Esophagus (tissue), 2 donors: ENCODE measurements at regions not wholly inside any gene's neighbourhood (a gene's known extent, or its start where the extent isn't known, plus 50 kb on each side); places are given as distances from the start of the nearest gene placed in this dataset.
"Not testable (repeated sequence)": the region's sequence is repeated elsewhere in the genome, so short reads cannot be mapped to it uniquely, and the experiment has no call there.

Source experiments
- H3K27ac ChIP-seq, 2 donors: one replicate each; pipeline ENCODE4 v1.5.1; 2013; ENCODE audit warnings: low read depth in 2 of 2, mild to moderate bottlenecking in 2 of 2, inconsistent platforms in 1 of 2, low read length in 1 of 2, moderate library complexity in 1 of 2
- H3K27me3 ChIP-seq, 2 donors: one replicate each; pipeline ENCODE4 v1.6.1; 2013; ENCODE audit warnings: low read length in 2 of 2, control low read depth in 1 of 2, mild to moderate bottlenecking in 1 of 2; ENCODE audit not compliant: insufficient read depth in 2 of 2, control insufficient read depth in 1 of 2
- H3K36me3 ChIP-seq, 2 donors: one replicate each; pipeline ENCODE4 v1.6.1; 2013; ENCODE audit warnings: low read length in 1 of 2; ENCODE audit not compliant: control insufficient read depth in 2 of 2, insufficient read depth in 2 of 2
- H3K4me1 ChIP-seq, 2 donors: one replicate each; pipeline ENCODE4 v1.6.1; 2013; ENCODE audit warnings: low read length in 1 of 2; ENCODE audit not compliant: control insufficient read depth in 2 of 2, insufficient read depth in 2 of 2
- H3K4me3 ChIP-seq, 2 donors: one replicate each; pipeline ENCODE4 v1.5.1; 2013; ENCODE audit warnings: low read length in 2 of 2, mild to moderate bottlenecking in 2 of 2, low read depth in 1 of 2, moderate library complexity in 1 of 2
- H3K9me3 ChIP-seq, 2 donors: one replicate each; pipeline ENCODE4 v1.6.1; 2013; ENCODE audit warnings: mild to moderate bottlenecking in 2 of 2, low read depth in 1 of 2, low read length in 1 of 2, moderate library complexity in 1 of 2; ENCODE audit not compliant: control insufficient read depth in 2 of 2, insufficient read depth in 1 of 2
- WGBS, 2 donors: extraction: QIAGEN DNeasy Blood & Tissue Kit; methylation state at CpG; one replicate each; pipeline ENCODE4 v1.1.7; 2013; 5-methylcytosine and 5-hydroxymethylcytosine counted together
- donor health status: healthy with polysubstance abuse.
- donor health status: Bipolar disorder and iron deficiency.

GRCh38 chr18:1050012-1050657 lies 145.5 kb downstream of the ADCYAP1 start:
- H3K4me3 ChIP-seq: no peak overlapping the region
- no peaks in the 10 kb centered on the region for H3K9me3 ChIP-seq
- no peaks in the 10 kb centered on the region for H3K27me3 ChIP-seq
- WGBS, 2 donors: 55 to 58% methylated on average over 3 of the region's 3 CpGs
- no peaks in the 10 kb centered on the region for H3K36me3 ChIP-seq
- H3K4me1 ChIP-seq: no peaks in the 10 kb centered on the region
- no peak overlapping the region for H3K27ac ChIP-seq

- no peak overlapping the region for H3K4me3 ChIP-seq
- no peak overlapping the region for H3K27ac ChIP-seq
- no peaks in the 10 kb centered on the region for H3K27me3 ChIP-seq
- H3K9me3 ChIP-seq: no peaks in the 10 kb centered on the region
- H3K36me3 ChIP-seq: no peaks in the 10 kb centered on the region
- no peaks in the 10 kb centered on the region for H3K4me1 ChIP-seq
These were observed 147.6 kb downstream of the ADCYAP1 start for GRCh38 chr18:1052301-1052700.

- no peak overlapping the region for H3K27ac ChIP-seq
- no peaks in the 10 kb centered on the region for H3K36me3 ChIP-seq
- 58 to 62% methylated on average over 5 of the region's 5 CpGs for WGBS, 2 donors
- no peaks in the 10 kb centered on the region for H3K4me1 ChIP-seq
- no peaks in the 10 kb centered on the region for H3K9me3 ChIP-seq
- no peaks in the 10 kb centered on the region for H3K27me3 ChIP-seq
- H3K4me3 ChIP-seq: no peak overlapping the region
These were observed 149.0 kb downstream of the ADCYAP1 start for GRCh38 chr18:1053331-1054315.

- 83 to 84% methylated on average over 2 of the region's 2 CpGs for WGBS, 2 donors
- no peaks in the 10 kb centered on the region for H3K27me3 ChIP-seq
- no peak overlapping the region for H3K27ac ChIP-seq
- H3K9me3 ChIP-seq: no peaks in the 10 kb centered on the region
- no peaks in the 10 kb centered on the region for H3K4me1 ChIP-seq
- no peaks in the 10 kb centered on the region for H3K36me3 ChIP-seq
- H3K4me3 ChIP-seq: no peak overlapping the region
These were observed 151.7 kb downstream of the ADCYAP1 start for GRCh38 chr18:1056404-1056803.

- H3K4me3 ChIP-seq: no peak overlapping the region
- WGBS, 2 donors: 86 to 87% methylated on average over 3 of the region's 3 CpGs
- H3K27me3 ChIP-seq: no peaks in the 10 kb centered on the region
- H3K9me3 ChIP-seq: peaks cover 0 to 2% of the 10 kb centered on the region in 2 donors
- H3K36me3 ChIP-seq: no peaks in the 10 kb centered on the region
- H3K4me1 ChIP-seq: no peaks in the 10 kb centered on the region
- H3K27ac ChIP-seq: no peak overlapping the region
These were observed 152.7 kb downstream of the ADCYAP1 start for GRCh38 chr18:1057367-1057766.

- H3K9me3 ChIP-seq: peaks cover 0 to 11% of the 10 kb centered on the region in 2 donors
- H3K27ac ChIP-seq: no peak overlapping the region
- no peak overlapping the region for H3K4me3 ChIP-seq
- H3K4me1 ChIP-seq: no peaks in the 10 kb centered on the region
- WGBS, 2 donors: 77 to 82% methylated on average over 2 of the region's 2 CpGs
- no peaks in the 10 kb centered on the region for H3K27me3 ChIP-seq
- H3K36me3 ChIP-seq: no peaks in the 10 kb centered on the region
These were observed 157.9 kb downstream of the ADCYAP1 start for GRCh38 chr18:1062588-1062987.

- H3K9me3 ChIP-seq: no peaks in the 10 kb centered on the region
- no peak overlapping the region for H3K4me3 ChIP-seq
- 46 to 54% methylated on average over 3 of the region's 3 CpGs for WGBS, 2 donors
- no peak overlapping the region for H3K27ac ChIP-seq
- no peaks in the 10 kb centered on the region for H3K27me3 ChIP-seq
- no peaks in the 10 kb centered on the region for H3K4me1 ChIP-seq
- H3K36me3 ChIP-seq: no peaks in the 10 kb centered on the region
These were observed 170.7 kb downstream of the ADCYAP1 start for GRCh38 chr18:1075322-1075721.

- Histone ChIP-seq H3K27me3 (no peaks in the 10 kb centered on the region), H3K36me3 (no peaks in the 10 kb centered on the region), H3K27ac (no peak overlapping the region), H3K4me1 (no peaks in the 10 kb centered on the region), H3K9me3 (no peaks in the 10 kb centered on the region), H3K4me3 (no peak overlapping the region)
These were observed 171.2 kb downstream of the ADCYAP1 start for GRCh38 chr18:1075876-1076275.

- H3K36me3 ChIP-seq: no peaks in the 10 kb centered on the region
- H3K9me3 ChIP-seq: no peaks in the 10 kb centered on the region
- no peak overlapping the region for H3K4me3 ChIP-seq
- no peak overlapping the region for H3K27ac ChIP-seq
- no peaks in the 10 kb centered on the region for H3K4me1 ChIP-seq
- no peaks in the 10 kb centered on the region for H3K27me3 ChIP-seq
These were observed 173.6 kb downstream of the ADCYAP1 start for GRCh38 chr18:1078301-1078700.

- not testable (repeated sequence) for H3K36me3 ChIP-seq, H3K4me1 ChIP-seq, H3K9me3 ChIP-seq, H3K27ac ChIP-seq, H3K4me3 ChIP-seq, H3K27me3 ChIP-seq
- WGBS, 2 donors: 54 to 58% methylated on average over 5 of the region's 5 CpGs
These were observed 179.0 kb downstream of the ADCYAP1 start for GRCh38 chr18:1083675-1084074.
